H54 (cell line): ENCODE measurements at regions not wholly inside any gene's neighbourhood (a gene's known extent, or its start where the extent isn't known, plus 50 kb on each side); places are given as distances from the start of the nearest gene placed in this dataset.

ENCODE experiments used
- DNase-seq: peaks from one replicate; pipeline ENCODE4 v3.0.0; 2011; ENCODE audit warnings: low spot score, mixed read lengths; ENCODE audit not compliant: insufficient read length
- FAIRE-seq: peaks from 3 replicates; lab custom pipeline; 2011; peaks lifted over from hg19 to GRCh38; lab: Jason Lieb, UNC
- POLR2A ChIP-seq: IDR thresholded peaks from 2 replicates; pipeline ENCODE4 v1.6.1; 2011; ENCODE audit warnings: low read depth, mild to moderate bottlenecking, low read length

DNA sequence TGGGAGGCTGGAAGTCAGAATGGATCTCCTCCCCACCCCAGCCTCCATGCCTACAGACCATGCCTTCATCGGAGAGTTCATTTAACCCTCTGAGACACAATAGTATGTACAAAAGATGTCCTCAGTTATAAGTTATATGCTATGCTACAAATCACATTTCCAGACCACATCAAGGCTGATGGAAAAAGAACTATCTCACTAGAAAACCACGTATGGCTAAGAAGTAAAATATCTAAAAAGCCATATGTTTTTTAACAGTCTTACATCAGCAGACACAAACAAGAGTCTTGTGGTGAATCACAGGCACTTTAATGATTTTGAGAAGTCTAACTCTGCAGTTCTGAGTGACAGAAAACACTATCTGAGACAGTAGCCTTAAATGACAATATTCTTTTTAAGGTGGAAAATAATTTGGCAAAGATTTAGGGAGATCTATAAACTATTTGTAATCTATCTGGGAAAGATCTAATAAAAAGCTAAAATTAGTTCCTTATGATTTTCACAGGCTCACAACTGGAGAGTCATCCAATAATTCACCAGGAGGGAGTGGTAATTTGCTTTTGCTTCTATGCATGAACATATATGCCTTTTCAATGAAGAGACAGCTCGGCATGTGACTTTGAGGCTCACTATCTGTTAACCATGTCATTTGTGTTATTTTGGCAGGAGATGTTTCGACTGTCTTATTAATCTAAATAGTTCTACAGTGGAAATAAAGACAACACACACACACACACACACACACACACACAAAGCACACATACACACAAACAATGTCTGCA is 197.5 kb downstream of the IRS1 start:
- FAIRE-seq = peak; percentile 23

DNA sequence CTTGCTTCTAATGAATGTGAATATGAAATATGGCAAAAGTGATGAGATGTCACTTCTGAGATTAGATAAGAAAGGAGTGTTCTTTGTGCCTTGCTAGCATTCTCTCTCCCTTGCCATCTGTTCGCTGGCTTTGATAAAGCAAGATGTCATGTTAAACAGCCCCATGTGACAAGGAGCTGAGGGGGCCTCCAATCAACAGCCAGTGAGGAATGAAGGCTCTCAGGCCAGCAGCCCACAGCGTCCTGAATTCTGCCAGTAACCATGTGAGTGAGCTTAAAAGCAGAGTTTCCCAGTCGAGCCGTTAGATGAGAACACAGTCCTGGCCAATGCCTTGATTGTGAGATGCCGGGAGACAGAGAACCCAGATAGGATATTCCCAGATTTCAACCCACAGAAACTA is 198.8 kb downstream of the IRS1 start:
- no peak for TF ChIP-seq POLR2A
- no peak for DNase-seq
- FAIRE-seq = no peak

More for the DNA sequence above, 197.5 kb downstream of the IRS1 start:
- no peak for TF ChIP-seq POLR2A
- DNase-seq = no peak

DNA sequence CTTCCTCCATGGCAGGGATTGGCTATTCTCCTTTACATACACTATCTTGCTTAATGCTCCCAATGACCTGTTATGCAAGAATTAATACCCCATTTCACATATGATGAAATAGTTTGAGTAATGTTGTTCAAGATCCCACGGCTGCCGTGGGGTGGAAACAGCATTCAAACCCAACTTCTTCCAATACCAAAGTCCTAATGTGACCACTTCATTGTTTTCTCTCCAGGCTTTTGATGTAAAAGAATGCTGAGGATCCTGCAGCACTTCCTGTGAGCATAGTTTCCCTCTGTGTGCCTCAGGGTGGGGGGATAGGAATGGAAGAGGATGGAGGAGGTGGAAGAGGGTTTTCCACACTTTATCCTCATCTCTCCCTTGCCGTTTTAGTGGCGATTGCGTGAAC is 199.4 kb downstream of the IRS1 start:
- TF ChIP-seq POLR2A = no peak
- FAIRE-seq (no peak), DNase-seq (no peak)

DNA sequence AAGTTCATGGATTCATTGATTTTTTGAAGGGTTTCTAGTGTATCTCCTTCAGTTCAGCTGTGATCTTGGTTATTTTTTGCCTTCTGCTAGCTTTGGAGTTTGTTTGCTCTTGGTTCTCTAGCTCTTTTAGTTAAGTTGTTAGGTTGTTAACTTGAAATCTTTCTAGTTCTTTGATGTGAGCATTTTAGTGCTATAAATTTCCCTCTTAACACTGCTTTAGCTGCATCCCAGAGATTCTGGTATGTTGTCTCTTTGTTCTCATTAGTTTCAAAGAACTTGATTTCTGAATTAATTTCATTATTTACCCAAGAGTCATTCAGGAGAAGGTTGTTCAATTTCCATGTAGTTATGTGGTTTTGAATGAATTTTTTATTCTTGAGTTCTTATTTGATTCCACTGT is 210.6 kb downstream of the IRS1 start:
- no peak for TF ChIP-seq POLR2A
- FAIRE-seq (no peak), DNase-seq (no peak)

DNA sequence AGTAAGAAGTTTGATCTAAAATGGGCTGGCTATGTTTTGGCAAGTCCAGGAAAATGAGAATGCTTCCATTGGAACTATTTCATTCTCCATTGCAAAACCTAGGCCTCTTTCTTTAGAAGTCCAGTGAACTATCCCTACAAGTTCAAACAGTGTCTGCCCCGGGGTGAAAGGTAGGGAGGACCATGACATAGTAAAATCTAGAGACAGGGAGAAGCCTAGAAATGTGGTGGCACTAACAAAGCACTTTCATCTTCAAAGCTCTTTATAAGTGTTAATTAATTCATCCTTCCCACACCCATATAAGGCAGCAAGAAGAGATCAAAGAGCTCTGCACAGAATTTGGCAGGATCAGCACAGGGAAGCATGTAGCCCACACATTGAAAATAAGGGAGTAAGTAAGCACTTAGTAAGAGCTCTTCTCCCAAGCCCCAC is 214.5 kb downstream of the IRS1 start:
- no peak for DNase-seq
- no peak for TF ChIP-seq POLR2A
- no peak for FAIRE-seq

DNA sequence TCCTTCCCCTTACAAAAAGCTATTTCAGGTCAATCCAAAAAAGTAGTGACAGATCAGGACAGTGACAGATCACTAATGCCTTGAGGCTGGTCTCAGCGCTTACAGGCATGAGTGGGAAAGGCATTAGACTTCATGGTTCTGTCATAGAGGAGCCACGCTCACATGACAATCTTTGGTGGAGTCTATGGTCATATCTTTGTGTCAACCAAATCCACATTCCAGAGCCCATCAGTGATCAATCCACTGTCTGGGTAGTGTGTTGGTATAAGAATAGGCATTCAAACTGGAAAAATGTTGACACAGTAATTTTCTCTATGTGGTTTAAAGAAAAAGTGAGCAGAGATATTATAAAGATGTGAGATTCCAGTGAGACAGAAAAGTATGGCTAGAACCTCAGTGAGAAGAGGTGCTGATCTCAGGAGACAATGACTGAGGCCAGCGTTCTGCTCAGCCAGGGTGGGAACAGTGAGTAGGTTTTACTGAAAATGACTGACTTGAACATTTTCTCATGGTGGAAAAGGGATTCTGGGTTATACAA is 215.0 kb downstream of the IRS1 start:
- no peak for TF ChIP-seq POLR2A
- no peak for DNase-seq
- no peak for FAIRE-seq

DNA sequence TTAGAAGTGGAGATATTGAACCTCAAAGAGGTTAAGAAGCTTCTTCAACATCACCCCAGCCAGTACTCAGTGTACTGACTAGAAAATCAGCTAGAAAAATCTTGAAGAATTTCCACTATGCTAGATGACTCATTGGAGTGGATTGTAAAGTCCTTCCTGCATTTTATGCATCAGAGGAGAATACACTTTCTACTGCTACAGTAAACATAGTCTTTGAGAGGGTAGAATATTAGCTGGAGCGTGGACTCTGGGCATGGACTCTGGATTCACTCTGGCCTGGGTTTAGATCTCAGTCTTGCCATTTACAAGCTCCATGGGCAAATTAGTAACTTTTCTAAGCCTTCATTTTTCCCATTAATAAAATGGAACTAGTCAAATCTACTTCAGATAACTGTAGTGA is 215.9 kb downstream of the IRS1 start:
- DNase-seq = peak; percentile 38
- FAIRE-seq = peak; percentile 96
- TF ChIP-seq POLR2A = no peak

DNA sequence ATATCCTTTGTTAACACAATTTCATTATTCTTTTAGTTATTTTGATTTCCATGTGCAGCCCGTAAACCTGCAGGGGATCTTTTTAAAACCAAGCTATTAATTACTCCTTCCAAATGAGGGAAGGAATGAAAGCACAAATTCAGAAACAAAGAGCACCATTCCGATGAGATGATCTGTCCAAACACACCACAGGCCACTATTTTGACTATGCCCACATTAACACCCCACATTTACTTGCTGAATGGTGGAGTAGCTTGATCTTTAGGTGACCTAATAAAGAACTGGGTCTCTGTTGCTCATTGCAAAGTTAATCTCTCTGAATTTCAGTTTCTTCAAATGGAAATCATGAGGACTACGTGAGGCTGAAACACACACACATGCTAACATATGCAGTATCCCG is 218.0 kb downstream of the IRS1 start:
- no peak for DNase-seq
- no peak for FAIRE-seq
- TF ChIP-seq POLR2A = no peak

DNA sequence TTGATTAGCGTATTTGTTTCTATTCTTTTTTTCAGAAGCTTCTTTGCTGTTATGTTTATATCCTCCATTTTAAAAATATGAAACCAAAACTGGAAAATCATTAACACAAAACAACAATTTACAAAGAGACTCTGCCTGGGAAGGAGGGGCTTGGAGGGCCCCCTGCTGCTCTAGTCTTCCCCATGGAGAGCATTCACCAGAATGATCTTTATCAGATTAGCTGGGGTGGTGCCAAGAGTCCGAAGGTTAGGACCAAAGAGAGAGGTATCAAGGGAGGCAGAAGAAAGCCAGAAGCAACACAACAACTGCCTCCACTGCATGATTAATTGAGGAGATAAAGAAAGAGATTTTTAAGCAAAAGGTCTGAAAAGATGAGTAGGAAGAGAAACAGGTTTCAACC is 218.6 kb downstream of the IRS1 start:
- DNase-seq (no peak), FAIRE-seq (no peak)
- TF ChIP-seq POLR2A = no peak

DNA sequence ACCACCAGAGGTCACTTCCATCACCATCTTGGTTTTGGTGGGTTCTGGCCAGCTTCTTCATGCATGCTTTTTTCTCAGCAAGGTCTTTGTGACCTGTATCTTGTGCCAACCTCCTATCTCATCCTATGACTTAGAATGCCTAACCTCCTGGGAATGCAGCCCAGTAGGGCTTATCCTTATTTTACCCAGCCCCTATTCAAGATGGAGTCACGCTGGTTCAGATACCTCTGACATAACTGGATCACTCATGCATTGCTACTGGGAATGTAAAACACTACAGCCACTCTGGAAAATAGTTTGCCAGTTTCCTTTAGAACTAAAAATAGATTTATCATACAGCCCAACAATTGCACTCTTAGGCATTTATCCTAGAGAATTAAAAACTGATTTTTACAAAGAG is 219.2 kb downstream of the IRS1 start:
- no peak for DNase-seq
- TF ChIP-seq POLR2A = no peak
- FAIRE-seq = no peak

DNA sequence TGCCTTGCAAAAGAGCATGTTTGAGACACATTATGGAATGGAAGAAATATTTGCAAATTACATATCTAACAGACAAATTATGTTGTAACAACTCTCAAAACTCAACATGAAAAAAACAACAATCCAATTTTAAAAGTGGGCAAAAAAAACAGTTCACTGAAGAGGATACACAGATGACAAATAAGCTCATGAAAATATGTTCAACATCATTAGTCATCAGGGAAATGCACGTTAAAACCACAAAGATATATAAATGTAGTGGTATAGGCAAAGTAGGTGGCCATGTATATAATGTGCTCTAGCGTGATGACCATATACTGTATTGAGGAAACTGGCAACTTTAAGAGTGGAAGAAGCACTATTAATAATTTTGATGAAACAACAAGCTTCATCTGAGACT is 220.1 kb downstream of the IRS1 start:
- TF ChIP-seq POLR2A = no peak
- FAIRE-seq = peak; percentile 61
- DNase-seq = no peak

DNA sequence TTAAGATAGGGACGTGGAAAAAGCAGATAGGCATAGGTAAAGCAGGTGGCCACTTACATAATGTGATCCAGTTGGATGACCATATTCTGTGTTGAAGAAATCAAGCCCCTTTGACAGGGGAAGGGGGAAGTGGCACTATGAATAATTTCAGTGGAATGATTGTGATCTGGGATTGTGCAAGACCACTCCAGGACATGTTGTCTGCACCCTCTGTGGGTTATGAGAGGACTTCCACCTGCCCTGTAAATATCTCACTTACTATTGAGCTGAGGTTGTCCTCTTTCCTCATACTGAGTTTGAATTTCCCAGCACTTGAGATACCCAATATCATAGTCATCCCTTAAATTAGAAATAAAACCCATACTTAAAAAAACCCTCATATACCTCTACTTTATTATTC is 220.7 kb downstream of the IRS1 start:
- no peak for FAIRE-seq
- no peak for TF ChIP-seq POLR2A
- DNase-seq = no peak

DNA sequence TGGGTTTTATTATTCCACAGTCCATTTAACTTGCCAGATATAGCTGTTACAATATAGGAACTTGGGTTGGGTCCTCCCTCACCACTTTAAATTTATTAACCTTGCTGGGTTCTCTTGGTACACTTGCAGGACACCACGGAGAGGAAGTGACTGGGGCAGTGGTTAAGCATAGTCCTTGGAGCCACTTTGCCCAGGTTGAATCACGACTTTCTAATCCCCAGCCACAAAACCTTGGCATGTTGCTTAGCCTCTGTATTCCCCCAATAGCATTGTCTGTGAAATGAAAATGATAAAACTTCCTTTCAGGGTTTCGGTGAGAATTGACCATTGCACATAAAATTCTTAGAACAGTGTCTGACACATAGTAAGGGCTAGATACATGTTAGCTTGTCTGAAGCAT is 221.2 kb downstream of the IRS1 start:
- no peak for FAIRE-seq
- TF ChIP-seq POLR2A = no peak
- DNase-seq = no peak

DNA sequence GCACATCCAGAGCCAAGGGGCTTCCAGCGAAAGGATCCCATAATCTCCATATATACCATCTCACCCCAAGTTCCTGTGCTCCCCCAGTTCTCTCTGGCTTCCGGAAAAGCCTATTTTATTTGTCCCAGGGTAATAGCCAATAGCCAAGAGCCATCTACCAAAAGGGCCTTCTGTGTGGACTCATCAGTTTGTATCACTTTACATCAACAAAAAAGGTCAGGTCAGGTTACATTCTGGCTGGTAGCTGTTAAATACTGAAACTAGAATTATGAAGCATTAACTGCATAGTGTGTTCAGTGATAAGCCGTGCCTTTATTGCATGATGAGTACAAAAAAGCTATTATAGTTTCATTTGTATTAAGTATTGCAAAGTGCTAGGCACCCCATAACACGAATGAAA is 223.7 kb downstream of the IRS1 start:
- FAIRE-seq = no peak
- DNase-seq = no peak
- no peak for TF ChIP-seq POLR2A

DNA sequence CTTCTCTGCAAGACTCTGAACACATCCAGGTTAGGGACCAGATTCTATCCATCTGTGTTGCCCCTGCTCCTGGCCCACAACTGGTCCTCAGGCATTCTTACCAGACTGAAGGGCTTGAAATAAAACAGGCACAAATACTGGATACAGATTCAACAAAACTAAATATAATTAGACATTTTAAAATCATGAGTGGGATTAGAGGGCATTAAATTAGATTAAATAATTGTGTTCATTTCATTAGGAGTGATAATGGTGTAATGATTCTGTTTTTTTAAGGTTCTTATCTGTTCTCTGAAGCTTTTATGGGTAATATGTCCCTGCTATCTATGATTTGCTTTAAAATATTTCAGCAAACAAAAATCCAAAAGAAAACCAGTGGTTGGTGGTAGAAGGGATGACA is 226.5 kb downstream of the IRS1 start:
- DNase-seq (no peak), FAIRE-seq (no peak)
- TF ChIP-seq POLR2A = no peak
